CD4-positive, alpha-beta T cell treated with Interleukin-10 for 1 hour (primary cell): ENCODE measurements at regions not wholly inside any gene's neighbourhood (a gene's known extent, or its start where the extent isn't known, plus 50 kb on each side); places are given as distances from the start of the nearest gene placed in this dataset.
A peak's percentile ranks its signal among the peaks of the same experiment; 100 is the strongest.

Experiments
- DNase-seq: peaks from one replicate; pipeline ENCODE4 v3.0.0-alpha.2; 2020

DNA sequence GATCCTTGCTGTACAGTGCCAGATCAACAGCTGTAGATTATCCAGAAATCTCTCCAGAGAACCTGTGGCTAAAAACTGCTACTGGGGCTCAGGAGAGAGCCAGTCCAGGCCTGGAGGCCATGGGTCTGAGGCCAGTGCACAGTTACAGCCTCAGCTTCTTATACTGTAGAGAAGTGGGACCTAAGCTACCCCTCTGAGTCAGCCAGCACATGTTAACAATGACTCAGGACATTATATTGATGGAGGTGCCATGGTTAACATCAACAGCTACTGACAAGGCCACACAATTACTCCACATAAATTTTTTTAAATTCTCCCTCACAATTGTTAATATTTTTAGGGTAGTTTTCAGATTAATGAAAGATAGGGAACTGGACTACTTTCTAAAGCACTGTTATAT lies 138.5 kb downstream of the RBM26 start:
- no peak for DNase-seq

- no peak for DNase-seq
These were observed 147.6 kb downstream of the RBM26 start for GRCh38 chr13:79258489-79258888.

DNA sequence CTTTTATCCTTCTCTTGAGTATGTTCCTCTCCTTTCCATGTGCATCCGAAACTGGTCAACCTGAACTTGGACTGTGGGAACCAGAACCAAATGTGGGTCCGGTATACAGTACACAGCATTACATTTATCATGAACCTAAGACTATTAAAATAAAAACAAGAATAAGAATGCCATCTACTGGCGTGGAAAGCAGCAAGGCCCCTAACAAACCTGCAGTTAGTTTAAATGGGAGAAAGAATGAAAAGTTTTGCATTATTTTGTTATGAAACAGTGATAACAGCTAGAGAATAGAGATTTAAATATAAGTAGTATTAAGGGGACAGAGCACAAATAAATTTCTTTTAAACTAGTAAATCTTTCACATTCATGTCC lies 159.5 kb downstream of the RBM26 start:
- peak; percentile 2 for DNase-seq

DNA sequence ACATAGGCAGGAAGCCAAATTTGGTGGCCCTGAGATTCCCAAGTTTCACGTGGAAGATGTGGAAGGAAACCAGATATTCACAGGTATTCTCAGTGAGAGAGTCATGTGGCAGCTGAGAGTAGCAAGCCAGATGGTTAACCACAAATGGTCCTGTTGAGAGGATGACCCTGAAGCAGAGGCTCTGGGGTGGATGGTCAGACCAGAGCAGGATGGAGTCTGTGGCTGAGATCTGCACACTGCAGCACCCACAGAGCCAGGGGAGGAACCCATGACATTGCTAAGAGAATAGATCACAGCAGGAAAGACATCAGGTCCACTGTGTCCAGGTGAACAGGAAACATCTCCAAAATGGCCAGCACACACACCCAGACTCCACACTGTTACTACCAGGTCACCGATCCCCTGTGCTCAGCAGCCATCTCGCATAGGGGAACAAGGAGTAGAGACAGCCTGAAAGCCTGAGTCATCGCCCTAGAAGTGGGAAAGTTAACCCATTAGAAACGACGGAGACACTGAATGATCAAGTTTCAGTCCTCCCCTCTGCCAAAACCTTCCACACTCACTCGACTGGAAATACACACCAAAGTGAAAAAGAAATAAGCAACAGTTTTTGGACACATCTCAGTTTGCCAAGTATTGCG lies 160.0 kb downstream of the RBM26 start:
- DNase-seq: no peak

DNA sequence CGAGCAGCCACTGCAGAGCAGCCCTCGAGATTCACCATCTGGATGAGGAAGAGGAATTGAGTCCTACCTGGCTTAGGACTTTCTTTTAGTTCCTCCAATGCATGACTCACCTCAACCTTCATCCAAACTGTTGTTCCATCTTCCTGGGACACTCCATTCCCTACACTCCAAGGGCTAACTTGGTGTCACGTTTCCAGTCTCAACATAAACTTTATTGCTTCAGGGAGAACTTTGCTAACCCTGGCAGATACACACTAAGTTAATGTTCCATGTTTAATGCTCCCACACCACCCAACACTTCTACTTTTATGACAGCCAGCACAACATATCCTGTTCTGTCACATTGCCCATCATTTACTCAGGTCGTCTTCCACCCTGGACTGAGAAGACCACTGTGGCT lies 164.4 kb downstream of the RBM26 start:
- no peak for DNase-seq

DNA sequence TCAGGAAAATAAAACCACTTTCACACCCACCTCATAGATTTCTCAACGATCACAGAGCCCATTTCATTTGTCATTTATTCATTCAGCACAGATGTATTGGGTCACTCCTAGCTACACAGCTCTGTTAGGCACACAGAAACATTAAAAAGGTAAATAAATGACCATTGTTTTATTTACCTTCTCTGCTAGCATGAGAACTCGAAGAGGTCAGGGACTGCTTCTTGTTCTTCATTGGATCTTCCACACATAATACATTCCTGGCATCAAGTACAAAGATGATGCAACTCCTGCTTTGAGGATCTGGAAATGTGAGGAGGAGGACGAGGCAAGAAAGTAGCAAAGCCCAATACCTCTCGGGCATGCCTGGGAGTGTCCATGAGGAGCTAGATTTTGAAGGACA lies 168.1 kb downstream of the RBM26 start:
- no peak for DNase-seq

DNA sequence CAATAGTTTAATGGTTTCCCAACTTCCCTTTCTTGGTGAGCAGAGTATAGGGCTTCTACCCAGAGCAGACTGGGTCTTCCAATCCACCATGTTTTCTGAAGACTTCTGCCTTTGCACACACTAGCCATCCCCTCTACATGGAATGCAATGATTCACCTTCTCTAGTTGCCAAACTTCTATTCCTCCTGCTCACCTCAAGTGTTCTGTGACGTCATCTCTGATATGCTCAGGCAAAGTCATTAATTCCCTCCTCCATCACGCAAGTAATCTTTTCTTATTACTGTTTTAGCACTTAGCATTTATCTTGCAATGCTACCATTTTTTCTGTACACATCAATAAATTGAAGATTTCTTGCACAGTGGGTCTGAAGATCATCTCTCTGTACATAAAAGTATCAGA lies 174.2 kb downstream of the RBM26 start:
- no peak for DNase-seq

DNA sequence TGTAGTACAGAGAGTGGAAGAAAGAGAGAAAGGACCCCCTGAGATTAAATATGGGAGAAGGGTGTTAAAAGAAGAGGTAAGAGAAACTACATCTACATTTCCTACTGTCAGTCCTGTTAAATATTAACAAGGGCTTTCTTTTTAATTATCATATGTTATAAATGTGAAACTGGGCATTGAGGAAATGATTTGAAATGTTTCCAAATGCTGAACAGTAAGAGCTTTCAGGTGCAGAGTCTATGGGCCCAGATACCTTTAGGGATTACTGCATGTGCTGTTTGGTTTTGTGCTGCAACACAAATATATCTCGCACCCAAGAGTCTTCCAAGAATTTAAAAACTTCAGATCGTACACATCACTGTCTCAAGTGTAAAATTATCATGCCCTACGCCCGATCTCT lies 176.3 kb downstream of the RBM26 start:
- DNase-seq: no peak

GRCh38 chr13:79228972-79229371 lies 177.1 kb downstream of the RBM26 start:
- DNase-seq: no peak

GRCh38 chr13:79227418-79227817 lies 178.6 kb downstream of the RBM26 start:
- DNase-seq: no peak

GRCh38 chr13:79226938-79227337 lies 179.1 kb downstream of the RBM26 start:
- DNase-seq: no peak

- DNase-seq: no peak
These were observed 179.8 kb downstream of the RBM26 start for GRCh38 chr13:79226250-79226649.

GRCh38 chr13:79225487-79226232 lies 180.4 kb downstream of the RBM26 start:
- DNase-seq: no peak

- no peak for DNase-seq
These were observed 183.4 kb downstream of the RBM26 start for GRCh38 chr13:79222427-79223205.

DNA sequence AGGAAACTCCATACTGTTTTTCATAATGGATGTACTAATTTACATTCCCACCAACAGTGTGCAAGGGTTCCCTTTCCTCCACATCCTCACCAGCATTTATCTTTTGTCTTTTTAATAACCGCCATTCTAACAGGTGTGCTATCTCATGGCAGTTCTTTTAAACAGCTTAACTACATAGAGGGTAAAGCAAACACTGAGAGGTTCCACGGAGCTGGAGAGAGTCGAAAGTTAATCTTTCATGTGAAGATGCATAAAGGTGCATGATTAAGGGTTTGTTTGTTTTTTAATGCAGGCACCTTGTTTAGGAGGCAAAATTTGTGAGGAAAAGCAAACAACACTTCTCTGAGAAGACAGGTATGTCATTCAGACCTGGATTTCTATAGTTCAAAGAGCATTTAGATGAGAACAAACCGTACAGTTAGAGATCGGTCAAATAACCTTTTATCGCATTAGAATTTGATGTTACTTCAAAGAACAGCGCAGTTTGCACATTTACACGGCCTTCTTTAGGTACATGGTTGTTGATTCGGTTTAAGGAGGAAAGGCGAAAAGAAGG lies 193.9 kb downstream of the RBM26 start:
- DNase-seq: no peak

DNA sequence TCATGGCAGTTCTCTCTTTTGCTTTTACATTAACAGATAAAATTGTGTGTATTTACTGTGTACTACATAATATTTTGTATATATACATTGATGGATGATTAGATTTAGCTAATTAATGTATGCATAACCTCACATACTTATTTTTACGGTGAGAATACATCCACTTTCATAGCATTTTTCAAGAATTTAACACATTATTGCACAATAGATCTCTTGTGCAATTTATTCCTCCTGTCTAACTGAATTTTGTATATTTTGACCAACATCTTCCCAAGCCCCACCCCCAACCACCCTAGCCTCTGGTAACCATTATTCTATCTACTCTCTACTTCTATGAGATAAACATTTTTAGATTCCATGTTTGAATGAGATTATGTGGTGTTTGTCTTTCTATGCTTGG lies 194.7 kb downstream of the RBM26 start:
- no peak for DNase-seq

- no peak for DNase-seq
These were observed 208.1 kb downstream of the RBM26 start for GRCh38 chr13:79197933-79198332.

DNA sequence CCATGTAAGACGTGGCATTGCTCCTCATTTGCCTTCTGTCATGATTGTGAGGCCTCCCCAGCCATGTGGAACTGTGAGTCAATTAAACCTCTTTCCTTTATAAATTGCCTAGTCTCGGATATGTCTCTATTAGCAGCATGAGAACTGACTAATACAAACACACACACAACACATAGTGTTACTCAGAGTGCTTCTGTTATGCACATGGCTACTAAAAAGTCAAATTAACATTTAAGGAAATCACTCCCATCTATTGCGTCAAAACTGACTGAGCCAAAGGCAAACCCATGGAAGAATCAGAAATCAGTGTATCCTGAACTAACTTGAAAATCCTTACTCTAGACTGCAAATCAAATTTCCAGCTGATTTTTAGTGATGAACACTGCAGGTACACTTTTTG lies 209.2 kb downstream of the RBM26 start:
- DNase-seq: no peak

DNA sequence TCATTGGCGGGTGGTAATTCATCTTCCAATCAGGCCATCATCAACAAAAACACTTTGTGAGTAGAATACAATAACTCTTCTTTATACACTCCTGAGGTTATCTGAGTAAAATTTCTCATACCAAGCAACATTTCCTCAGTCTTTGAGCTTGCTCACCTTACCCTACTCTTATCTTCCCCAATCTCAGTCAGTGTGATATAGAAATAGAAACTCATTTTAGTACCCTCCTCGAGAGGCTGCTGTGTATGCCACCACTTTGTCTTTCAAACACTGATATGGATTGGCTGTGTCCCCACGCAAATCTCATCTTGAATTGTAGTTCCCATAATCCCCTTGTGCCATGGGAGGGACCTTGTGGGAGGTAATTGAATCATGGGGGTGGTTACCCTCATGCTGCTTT lies 209.7 kb downstream of the RBM26 start:
- DNase-seq: no peak

DNA sequence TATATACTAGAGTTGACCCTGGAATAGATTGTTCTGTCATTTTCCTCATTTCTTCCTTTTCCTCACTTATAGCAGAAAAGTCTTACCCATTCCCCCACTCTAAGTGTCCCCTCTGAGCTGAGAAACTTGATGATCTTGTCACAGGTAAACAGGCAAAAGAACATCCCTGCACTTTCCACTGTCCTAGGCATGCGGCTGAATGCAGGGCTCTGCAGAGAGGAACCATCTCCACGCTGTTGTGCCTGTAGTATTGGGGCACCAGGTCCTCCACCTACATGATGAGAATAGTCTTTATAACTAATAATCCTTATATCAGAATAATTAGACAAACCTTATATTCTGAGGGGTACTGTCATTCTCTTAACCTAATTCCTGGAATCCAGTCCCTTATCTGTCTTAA lies 211.3 kb downstream of the RBM26 start:
- no peak for DNase-seq

DNA sequence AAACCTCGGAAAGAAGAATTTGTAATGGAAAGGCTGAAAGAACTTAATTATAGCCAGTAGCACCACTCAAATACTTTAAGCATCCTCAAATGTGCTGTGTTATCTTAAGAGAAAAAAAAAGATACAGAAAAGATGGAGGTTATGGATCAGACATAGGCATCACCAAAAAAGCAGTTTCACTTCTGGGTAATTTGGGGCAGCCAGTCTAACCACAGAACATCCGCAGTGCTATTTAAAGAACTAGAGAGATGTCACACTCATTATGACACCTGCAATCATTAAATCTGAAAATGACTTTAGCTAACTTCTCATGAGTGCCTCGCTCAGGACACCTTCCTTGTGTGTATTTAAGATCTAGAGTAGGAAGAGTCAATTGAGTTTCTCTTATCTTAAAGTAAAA lies 211.8 kb downstream of the RBM26 start:
- DNase-seq: peak; percentile 65

GRCh38 chr13:79191501-79191900 lies 214.6 kb downstream of the RBM26 start:
- DNase-seq: no peak

DNA sequence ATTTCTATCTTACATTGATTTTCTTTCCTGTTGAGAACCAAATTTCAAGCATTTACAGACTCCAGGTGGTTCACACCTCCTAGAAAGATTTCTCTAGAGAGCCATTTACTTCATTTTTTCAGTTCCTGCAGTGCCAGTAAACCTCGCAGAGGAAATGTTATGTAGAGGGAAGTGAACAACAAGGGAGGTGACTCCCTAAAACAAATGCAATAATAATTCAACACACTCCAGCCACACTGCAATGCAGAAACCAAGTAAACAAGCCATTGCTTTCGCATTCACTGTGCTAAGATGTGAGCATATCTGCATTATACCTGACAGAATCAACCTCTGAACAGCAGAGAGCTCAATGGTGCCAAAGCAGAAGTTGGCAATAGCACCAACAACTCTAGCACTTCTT lies 215.1 kb downstream of the RBM26 start:
- DNase-seq: no peak
